Thymus (tissue), 11 donors: ENCODE measurements at regions not wholly inside any gene's neighbourhood (a gene's known extent, or its start where the extent isn't known, plus 50 kb on each side); places are given as distances from the start of the nearest gene placed in this dataset.
"Not testable (repeated sequence)": the region's sequence is repeated elsewhere in the genome, so short reads cannot be mapped to it uniquely, and the experiment has no call there.

Experiments used
- DNase-seq, 9 donors: peaks; one replicate each; pipeline ENCODE4 v3.0.0-alpha.2; 2013; ENCODE audit warnings: low spot score in 9 of 9, low read depth in 6 of 9, missing footprints in 1 of 9
- H3K27ac ChIP-seq, 2 donors: one replicate each; pipeline ENCODE4 v1.5.1; 2013; ENCODE audit warnings: control low read depth in 1 of 2, low read depth in 1 of 2, low read length in 1 of 2, mild to moderate bottlenecking in 1 of 2, moderate library complexity in 1 of 2
- H3K27me3 ChIP-seq, 2 donors: one replicate each; pipeline ENCODE4 v1.5.1; 2013; ENCODE audit warnings: low read length in 1 of 2; ENCODE audit not compliant: control insufficient read depth in 2 of 2, insufficient read depth in 1 of 2
- H3K36me3 ChIP-seq, 2 donors: one replicate each; pipeline ENCODE4 v1.5.1; 2013; ENCODE audit warnings: low read length in 1 of 2, mild to moderate bottlenecking in 1 of 2, moderate library complexity in 1 of 2; ENCODE audit not compliant: control insufficient read depth in 2 of 2, insufficient read depth in 2 of 2
- H3K4me1 ChIP-seq, 2 donors: one replicate each; pipeline ENCODE4 v1.5.1; 2013; ENCODE audit warnings: low read length in 2 of 2; ENCODE audit not compliant: control insufficient read depth in 2 of 2, insufficient read depth in 2 of 2
- H3K4me3 ChIP-seq, 2 donors: one replicate each; pipeline ENCODE4 v1.5.1; 2013; ENCODE audit warnings: low read length in 2 of 2, control low read depth in 1 of 2, mild to moderate bottlenecking in 1 of 2
- H3K9me3 ChIP-seq, 2 donors: one replicate each; pipeline ENCODE4 v1.5.1; 2013; ENCODE audit warnings: low read length in 1 of 2, mild to moderate bottlenecking in 1 of 2; ENCODE audit not compliant: control insufficient read depth in 2 of 2, insufficient read depth in 1 of 2
- WGBS: extraction: QIAGEN DNeasy Blood & Tissue Kit; methylation state at CpG from one replicate; pipeline ENCODE4 v1.1.7; 2013; 5-methylcytosine and 5-hydroxymethylcytosine counted together
- donor health status: healthy.

DNA sequence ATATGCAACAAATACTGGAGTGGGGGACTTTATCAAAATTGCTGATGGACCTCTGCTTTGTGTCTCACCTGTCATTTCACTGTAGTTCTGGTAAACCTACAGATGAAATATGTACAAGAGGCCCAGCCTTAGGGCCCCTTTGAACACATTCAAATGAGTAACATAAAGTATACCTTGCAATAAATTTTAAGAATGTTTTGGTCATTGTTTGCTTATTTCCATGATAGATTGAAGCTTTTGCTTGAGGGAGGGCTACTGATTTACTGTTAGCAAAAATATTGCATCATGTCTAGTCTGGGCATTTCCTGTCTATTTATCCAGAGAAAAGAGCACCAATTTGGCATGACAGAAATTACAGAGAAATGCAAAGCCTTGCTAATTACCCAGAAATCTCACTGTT, 705.5 kb upstream of the PCDH9 start:
- H3K9me3 ChIP-seq: no peaks in the 10 kb centered on the region
- no peak overlapping the region for H3K27ac ChIP-seq
- H3K4me3 ChIP-seq: no peak overlapping the region
- DNase-seq: no peak
- no peaks in the 10 kb centered on the region for H3K4me1 ChIP-seq
- no peaks in the 10 kb centered on the region for H3K27me3 ChIP-seq
- no peaks in the 10 kb centered on the region for H3K36me3 ChIP-seq

DNA sequence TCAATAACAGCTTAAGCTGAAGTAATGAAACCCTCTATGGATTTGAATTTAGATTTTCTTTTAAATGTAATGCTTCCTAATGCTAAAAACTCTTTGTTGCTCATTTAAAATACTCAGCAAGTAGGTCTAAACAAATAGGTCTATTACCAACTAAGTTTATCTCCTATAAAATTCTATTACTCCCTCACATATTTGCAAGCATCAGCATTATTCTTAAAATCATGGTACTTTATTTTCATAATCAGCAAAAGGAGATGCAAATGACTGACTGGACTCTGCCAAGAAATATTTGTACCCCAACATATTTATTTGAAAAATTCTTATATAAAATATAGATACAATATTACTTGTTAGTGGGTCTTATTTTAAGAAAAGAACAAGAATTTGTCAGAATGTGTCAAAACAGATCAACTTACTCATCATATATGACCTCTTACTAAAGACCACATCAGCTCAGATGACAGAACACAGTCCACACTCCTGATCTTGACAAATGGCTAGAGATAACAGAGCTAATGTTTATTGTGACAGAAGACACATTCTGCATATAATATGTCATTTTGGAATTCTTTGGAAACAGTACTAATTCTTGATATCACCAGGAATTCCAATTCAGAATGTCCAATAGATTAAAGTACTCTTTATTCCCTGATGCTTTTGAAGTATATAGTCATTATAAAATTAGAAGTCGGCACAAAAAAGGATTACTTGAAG, 704.6 kb upstream of the PCDH9 start:
- no peak overlapping the region for H3K4me3 ChIP-seq
- no peaks in the 10 kb centered on the region for H3K36me3 ChIP-seq
- DNase-seq: no peak
- WGBS: 91% methylated on average over 1 of the region's 1 CpG
- H3K27ac ChIP-seq: no peak overlapping the region
- H3K27me3 ChIP-seq: no peaks in the 10 kb centered on the region
- H3K9me3 ChIP-seq: no peaks in the 10 kb centered on the region
- no peaks in the 10 kb centered on the region for H3K4me1 ChIP-seq

DNA sequence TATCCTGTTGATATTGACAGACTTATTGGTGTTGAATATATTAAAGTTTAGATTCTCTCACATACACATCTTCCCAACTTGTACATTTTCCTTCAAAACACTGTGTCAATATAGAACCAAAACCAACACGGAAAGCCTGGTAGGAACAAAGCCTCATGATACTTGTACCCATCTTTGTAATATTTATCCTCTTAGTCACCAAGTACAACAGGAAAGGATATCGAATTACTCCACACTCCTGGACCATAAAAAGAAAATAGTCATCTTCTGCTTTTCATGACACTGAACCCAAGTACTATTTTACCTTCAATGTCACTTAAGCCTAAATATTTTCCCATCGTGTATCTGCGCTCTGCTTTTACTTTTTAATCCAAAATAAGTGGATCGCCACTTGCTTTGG, 702.9 kb upstream of the PCDH9 start:
- no peaks in the 10 kb centered on the region for H3K36me3 ChIP-seq
- H3K27me3 ChIP-seq: no peaks in the 10 kb centered on the region
- no peaks in the 10 kb centered on the region for H3K9me3 ChIP-seq
- WGBS: 93% methylated on average over 5 of the region's 5 CpGs
- no peaks in the 10 kb centered on the region for H3K4me1 ChIP-seq
- H3K4me3 ChIP-seq: no peak overlapping the region
- H3K27ac ChIP-seq: no peak overlapping the region
- no peak for DNase-seq

DNA sequence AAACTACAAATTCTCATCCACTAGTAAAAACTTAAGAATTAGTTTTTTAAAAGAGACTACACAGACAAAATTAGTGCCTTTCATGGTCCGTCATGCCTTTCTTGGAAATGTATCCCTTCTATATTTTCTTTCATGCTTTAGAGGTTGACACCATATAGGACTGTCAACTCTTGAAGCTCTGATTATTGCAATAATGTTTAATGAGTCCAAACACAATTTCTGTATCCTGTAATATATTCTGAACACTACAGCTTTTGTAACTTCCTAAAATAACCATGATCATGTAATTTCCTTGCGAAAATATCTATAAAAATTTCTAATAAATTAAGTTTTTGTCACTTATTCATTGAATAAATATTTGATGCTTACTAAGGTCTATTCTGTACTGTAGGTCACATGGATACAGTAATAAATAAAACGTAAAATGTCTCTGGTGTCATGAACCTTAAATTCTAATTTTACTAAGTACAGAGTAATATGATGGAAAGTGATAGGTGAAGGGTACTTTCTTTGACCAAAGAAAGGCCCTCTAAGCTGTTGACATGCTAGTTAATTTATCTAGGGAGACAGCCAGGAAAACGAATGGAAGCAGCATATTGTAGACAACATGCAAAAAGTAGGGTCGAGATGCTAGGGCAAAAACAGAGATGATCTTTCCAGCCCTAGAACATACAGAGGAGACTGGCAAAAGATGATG, 687.3 kb upstream of the PCDH9 start:
- 91% methylated on average over 5 of the region's 5 CpGs for WGBS

DNA sequence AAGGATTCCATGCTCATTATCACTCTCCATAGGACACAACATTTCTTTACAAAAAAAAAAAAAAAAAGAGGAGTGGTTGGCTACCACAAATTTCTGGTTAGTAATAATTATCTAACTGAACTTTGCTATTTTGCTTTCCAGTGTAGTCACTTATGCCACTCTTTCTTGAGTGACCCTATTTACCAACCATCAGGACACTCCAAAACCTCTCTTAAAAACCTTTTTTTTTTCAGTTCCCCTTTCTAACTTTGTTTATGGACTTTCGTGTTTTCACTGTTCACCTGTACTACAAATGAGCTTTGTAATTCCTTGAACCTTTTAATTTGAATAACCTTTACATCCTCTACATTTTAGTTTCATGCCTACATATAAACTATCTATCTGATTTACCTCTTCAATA, 686.5 kb upstream of the PCDH9 start:
- Histone ChIP-seq H3K9me3 (peaks cover 0 to 6% of the 10 kb centered on the region in 2 donors), H3K36me3 (no peaks in the 10 kb centered on the region), H3K4me1 (no peaks in the 10 kb centered on the region), H3K27ac (no peak overlapping the region), H3K4me3 (no peak overlapping the region), H3K27me3 (no peaks in the 10 kb centered on the region)
- WGBS: 85% methylated on average over 1 of the region's 1 CpG
- DNase-seq: no peak

More for the DNA sequence above, 687.3 kb upstream of the PCDH9 start:
- H3K4me3 ChIP-seq: no peak overlapping the region
- H3K27ac ChIP-seq: no peak overlapping the region
- H3K36me3 ChIP-seq: no peaks in the 10 kb centered on the region
- no peak for DNase-seq
- H3K9me3 ChIP-seq: peaks cover 0 to 6% of the 10 kb centered on the region in 2 donors
- no peaks in the 10 kb centered on the region for H3K27me3 ChIP-seq
- no peaks in the 10 kb centered on the region for H3K4me1 ChIP-seq

DNA sequence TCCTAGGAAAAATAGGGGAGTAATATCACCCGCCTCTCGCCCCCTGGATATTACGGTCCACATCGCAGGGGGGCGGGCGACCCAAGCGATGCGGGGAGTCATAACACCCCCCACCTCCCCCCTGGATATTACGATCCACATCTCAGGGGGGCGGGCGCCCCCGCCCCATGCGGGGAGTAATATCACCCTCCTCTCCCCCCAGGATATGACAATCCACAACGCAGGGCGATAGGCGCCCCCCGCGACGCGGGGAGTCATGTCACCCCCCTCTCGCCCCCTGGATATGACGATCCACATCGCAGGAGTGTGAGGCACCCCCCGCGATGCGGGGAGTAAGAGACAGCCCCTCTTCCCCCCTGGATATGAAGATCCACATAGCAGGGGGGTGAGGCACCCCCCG, 684.4 kb upstream of the PCDH9 start:
- no peaks in the 10 kb centered on the region for H3K36me3 ChIP-seq
- DNase-seq: no peak
- no peaks in the 10 kb centered on the region for H3K27me3 ChIP-seq
- H3K27ac ChIP-seq: no peak overlapping the region
- H3K4me1 ChIP-seq: no peaks in the 10 kb centered on the region
- 97% methylated on average over 27 of the region's 27 CpGs for WGBS
- H3K4me3 ChIP-seq: no peak overlapping the region
- H3K9me3 ChIP-seq: peaks cover 0 to 6% of the 10 kb centered on the region in 2 donors

DNA sequence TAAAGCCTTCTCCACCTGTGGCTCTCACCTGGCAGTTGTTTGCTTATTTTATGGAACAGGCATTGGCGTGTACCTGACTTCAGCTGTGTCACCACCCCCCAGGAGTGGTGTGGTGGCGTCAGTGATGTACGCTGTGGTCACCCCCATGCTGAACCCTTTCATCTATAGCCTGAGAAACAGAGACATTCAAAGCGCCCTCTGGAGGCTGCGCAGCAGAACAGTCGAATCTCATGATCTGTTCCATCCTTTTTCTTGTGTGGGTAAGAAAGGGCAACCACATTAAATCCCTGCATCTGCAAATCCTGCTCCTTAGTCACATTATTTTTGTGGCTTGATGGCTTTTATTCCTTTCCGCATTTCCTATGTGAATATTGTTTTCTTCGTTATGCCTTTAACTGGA, 672.8 kb upstream of the PCDH9 start:
- WGBS: 91% methylated on average over 8 of the region's 8 CpGs
- not testable (repeated sequence) for H3K27ac ChIP-seq, H3K4me3 ChIP-seq, H3K9me3 ChIP-seq, H3K4me1 ChIP-seq, H3K27me3 ChIP-seq, H3K36me3 ChIP-seq, DNase-seq

DNA sequence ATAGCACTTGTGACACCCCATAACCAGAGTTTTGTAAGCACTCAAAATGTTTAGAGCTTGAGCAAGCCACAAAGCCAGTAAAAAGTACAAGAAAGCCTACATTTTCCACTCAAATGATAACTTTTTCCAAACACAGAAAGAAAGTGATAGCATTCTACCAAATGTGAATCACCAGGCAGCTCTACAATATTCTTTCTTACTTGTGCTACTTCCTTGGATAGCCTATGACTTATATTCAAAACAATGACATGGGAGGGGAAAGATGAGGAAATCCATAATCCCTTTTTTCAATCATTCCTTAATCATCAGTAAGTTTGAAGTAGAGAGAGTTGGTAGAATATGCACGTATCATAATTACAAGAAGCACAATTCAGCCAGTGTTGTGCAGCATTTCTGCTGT, 650.8 kb upstream of the PCDH9 start:
- Histone ChIP-seq H3K27me3 (no peaks in the 10 kb centered on the region), H3K27ac (no peak overlapping the region), H3K4me1 (no peaks in the 10 kb centered on the region), H3K9me3 (peaks cover 0 to 14% of the 10 kb centered on the region in 2 donors), H3K36me3 (no peaks in the 10 kb centered on the region), H3K4me3 (no peak overlapping the region)
- WGBS: 100% methylated on average over 1 of the region's 1 CpG
- DNase-seq: no peak

DNA sequence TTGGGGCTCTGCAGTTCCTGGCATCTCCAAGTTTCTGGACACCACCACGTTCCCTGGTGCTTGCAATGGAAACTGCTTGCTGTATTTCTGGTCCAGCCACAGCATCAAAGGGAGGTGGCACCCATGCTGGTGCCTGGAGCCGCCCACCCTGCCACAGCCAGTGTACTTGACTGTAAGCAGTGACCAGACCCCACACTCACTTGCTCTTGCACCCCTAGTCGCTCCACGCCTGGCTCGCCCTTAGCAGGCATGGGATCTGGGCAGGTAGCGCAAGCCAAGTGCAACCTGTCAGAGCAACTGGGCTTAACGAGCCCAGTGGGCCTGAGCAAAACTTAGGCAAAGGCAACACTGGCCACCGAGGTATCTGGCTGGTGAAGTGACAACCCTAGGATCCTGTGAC, 648.2 kb upstream of the PCDH9 start:
- no peaks in the 10 kb centered on the region for H3K36me3 ChIP-seq
- DNase-seq: no peak
- no peak overlapping the region for H3K4me3 ChIP-seq
- peaks cover 0 to 14% of the 10 kb centered on the region in 2 donors for H3K9me3 ChIP-seq
- no peaks in the 10 kb centered on the region for H3K4me1 ChIP-seq
- 95% methylated on average over 8 of the region's 8 CpGs for WGBS
- H3K27me3 ChIP-seq: no peaks in the 10 kb centered on the region
- no peak overlapping the region for H3K27ac ChIP-seq
